MG63 (cell line): ENCODE measurements at regions not wholly inside any gene's neighbourhood (a gene's known extent, or its start where the extent isn't known, plus 50 kb on each side); places are given as distances from the start of the nearest gene placed in this dataset.
A peak's percentile ranks its signal among the peaks of the same experiment; 100 is the strongest.
"Not testable (repeated sequence)": the region's sequence is repeated elsewhere in the genome, so short reads cannot be mapped to it uniquely, and the experiment has no call there.

Experiments
- DNase-seq: peaks from one replicate; pipeline ENCODE4 v3.0.0-alpha.2; 2020
- H3K27me3 ChIP-seq: fragments of 250-450 bp; sonication (Bioruptor Pico); 2 replicates; pipeline ENCODE4 v1.5.1; 2020; ENCODE audit warnings: mild to moderate bottlenecking, moderate library complexity
- H3K36me3 ChIP-seq: fragments of 250-450 bp; sonication (Bioruptor Pico); 2 replicates; pipeline ENCODE4 v1.5.1; 2020; ENCODE audit warnings: mild to moderate bottlenecking, moderate library complexity
- H3K4me3 ChIP-seq: fragments of 250-450 bp; sonication (Bioruptor Pico); 2 replicates; pipeline ENCODE4 v1.5.1; 2020; ENCODE audit warnings: mild to moderate bottlenecking, moderate library complexity
- H3K9me3 ChIP-seq: fragments of 250-450 bp; sonication (Bioruptor Pico); 2 replicates; pipeline ENCODE4 v1.5.1; 2020; ENCODE audit warnings: mild to moderate bottlenecking, moderate library complexity

DNA sequence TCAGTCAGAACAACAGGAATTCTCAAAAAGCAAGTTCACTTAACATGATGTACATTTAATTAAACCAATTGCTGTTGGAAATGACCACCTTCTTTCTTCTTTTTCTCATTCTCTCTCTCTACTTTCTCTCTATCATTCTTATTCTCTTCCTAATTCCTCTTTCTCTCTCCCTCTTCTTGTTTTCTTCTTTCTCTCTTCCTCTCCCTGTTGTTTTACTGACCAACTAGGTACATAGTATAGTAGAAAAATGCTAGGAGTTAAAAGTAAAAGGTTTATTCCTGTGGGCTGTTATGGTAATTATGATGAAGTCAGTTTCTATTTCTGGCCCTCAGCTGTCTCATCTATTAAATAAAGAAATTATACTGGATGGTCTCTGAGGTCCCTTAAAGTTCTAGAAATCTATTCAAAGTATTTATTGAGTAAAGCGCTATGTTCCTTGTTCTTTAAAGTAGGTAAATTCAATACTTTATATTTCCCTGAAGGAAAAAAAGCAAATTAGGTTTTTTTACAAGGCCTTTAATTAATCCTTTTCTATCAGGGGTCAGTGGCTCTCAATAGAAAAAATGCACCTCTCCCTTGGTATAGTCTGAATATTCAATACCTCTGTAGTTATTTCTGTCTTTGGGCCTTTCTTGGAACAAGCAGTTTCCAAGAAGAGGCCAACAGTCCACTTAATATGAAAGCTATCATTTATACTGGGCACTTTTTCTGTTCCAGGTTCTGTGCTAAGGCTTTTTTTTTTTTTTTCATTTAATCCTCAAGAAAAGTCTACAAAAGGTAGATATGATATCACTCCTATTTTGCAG is 102.3 kb upstream of the SLC30A5 start:
- Histone ChIP-seq H3K36me3 (no peaks in the 10 kb centered on the region), H3K9me3 (no peaks in the 10 kb centered on the region), H3K27me3 (no peaks in the 10 kb centered on the region), H3K4me3 (no peak overlapping the region)
- DNase-seq = no peak

DNA sequence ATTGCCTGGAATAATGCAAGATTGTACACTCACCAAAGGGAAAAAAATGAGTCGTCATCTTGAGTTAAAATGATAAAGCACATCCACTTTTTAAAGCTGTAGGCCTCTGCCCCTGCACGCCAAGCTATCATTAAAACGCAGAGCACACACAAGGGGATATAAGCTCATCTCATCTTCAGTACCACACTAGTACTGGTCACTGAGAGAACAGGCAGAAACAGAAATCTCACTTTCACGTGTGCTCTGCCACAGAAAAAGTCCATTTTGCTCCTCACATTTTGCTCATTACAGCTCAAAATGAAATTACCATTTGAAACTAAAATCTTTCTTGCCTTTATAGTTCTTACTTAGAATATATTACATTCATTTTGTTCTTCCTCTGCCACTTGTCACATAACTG is 99.2 kb upstream of the SLC30A5 start:
- H3K4me3 ChIP-seq = no peak overlapping the region
- H3K36me3 ChIP-seq = no peaks in the 10 kb centered on the region
- no peaks in the 10 kb centered on the region for H3K9me3 ChIP-seq
- no peak for DNase-seq
- H3K27me3 ChIP-seq = no peaks in the 10 kb centered on the region

DNA sequence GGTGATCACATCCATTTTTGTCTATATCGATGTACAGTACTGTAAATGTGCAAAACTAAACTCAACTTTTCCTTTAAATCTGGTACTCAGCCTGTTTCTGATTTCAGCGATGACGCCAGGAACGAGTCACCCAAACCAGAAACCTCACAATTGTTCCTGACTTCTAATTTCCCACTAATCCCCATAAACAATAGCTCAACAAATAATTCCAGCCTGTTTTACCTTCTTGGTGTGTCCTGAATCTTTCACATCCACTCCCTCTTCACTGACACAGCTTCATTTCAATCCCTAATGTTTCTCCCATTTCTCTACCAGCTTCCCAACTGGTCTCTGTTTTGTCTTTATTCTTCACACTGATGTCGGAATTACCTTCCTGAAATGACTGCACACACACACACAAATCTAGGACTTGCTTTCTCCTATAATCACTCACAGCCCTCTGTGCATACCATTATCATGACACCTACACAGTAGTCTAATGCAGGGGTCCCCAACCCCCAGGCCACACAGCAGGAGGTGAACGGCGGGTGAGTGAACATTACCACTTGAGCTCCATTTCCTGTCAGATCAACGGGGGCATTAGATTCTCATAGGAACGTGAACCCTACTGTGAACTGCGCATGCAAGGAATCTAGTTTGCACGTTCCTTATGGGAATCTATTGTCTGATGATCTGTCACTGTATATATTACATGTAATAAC is 97.8 kb upstream of the SLC30A5 start:
- Histone ChIP-seq H3K27me3 (no peaks in the 10 kb centered on the region), H3K9me3 (no peaks in the 10 kb centered on the region), H3K36me3 (no peaks in the 10 kb centered on the region), H3K4me3 (no peak overlapping the region)
- DNase-seq = no peak

DNA sequence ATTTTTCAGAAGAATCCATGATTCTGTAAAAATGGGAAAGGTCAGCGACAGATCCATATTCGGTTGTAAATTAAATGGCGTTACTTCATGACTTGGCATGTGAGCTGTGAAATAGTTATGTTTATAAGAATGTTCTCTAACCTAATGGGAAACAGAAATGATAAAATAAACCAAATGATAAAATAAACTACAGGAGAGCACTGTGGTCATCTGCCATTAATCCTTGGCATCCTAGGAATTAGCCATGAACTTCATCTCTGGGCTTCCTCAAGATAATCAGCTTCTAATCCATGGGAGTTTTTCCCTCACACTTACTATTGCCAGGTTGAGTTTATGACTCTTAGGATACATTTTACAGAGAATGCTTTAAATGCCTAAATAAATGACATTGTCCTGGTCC is 94.6 kb upstream of the SLC30A5 start:
- H3K27me3 ChIP-seq = no peaks in the 10 kb centered on the region
- no peaks in the 10 kb centered on the region for H3K36me3 ChIP-seq
- no peak for DNase-seq
- H3K9me3 ChIP-seq = no peaks in the 10 kb centered on the region; the same call in 1 of the 2 replicates
- no peak overlapping the region for H3K4me3 ChIP-seq

DNA sequence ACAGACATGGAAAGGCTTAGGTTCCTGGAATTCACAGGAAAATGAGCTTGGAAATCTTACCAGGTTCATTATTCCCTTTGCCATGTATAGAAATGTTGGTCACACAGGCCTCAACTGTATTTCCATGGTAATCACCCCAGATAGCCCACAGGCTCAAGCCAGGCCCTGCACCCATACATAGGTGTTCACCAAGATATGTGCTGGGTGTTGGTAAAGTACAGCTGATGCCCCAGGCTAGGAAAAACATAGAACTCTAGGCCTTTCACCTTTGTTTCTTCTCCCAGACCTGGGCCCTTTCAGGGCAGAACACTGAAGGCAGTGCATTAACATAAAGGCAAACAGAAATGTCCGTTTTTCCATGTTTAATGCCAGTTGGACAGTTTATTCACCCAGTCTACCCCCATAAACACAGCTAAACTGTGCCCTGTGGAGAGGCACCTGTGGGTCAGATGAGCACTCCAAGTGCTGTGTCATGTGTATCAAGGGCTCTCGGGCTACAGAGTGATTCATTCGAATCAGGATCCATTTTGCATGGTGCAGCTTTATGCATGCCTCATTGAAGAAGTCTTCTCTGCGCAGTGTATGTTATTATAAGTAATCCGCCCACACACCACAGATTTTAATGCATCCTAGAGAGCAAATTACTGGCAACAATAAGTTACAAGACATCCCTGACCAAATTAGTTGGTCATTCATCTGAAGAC is 93.4 kb upstream of the SLC30A5 start:
- no peaks in the 10 kb centered on the region; the same call in 1 of the 2 replicates for H3K9me3 ChIP-seq
- H3K36me3 ChIP-seq = no peaks in the 10 kb centered on the region
- H3K4me3 ChIP-seq = no peak overlapping the region
- no peak for DNase-seq
- H3K27me3 ChIP-seq = no peaks in the 10 kb centered on the region

DNA sequence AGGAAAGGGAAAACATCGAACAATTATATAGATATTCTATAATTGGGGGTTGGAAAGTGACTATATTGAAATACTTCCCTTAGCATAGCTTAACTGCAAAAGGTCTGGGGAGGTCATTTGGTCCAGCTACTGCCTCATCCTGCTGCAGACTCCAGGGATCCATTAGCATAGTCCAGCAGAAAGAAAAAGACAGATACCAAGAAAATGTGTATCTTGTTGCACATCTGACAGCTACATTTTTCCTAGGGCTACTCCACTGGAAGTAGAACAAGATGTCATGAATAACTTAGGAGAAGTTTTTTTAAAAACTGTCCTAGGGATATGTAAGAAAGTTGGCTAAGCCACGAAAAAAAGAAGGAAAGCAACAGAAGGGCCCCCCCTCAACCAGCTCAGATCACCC is 92.9 kb upstream of the SLC30A5 start:
- Histone ChIP-seq H3K4me3 (no peak overlapping the region), H3K27me3 (no peaks in the 10 kb centered on the region), H3K9me3 (no peaks in the 10 kb centered on the region; the same call in 1 of the 2 replicates), H3K36me3 (no peaks in the 10 kb centered on the region)
- no peak for DNase-seq

DNA sequence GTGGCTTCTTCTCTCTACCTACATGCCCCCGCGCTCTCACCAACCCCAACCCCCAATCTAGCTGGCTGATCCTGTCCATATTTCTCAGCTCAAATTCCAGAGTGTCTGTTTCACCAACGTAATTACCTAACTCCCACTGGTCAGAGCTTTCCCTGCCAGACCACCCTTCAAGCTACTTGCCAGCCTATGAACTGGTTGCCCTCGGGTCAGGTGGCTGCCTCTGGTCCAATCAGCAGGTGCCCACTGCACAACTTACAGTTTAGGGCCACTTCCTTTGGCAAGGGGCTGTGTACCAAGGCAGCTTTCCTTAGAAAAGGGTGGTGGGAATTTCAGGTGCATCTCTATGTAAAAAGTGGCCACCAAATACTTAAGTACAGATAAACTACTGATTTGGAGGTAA is 92.2 kb upstream of the SLC30A5 start:
- no peaks in the 10 kb centered on the region for H3K27me3 ChIP-seq
- no peaks in the 10 kb centered on the region; the same call in 1 of the 2 replicates for H3K9me3 ChIP-seq
- H3K36me3 ChIP-seq = no peaks in the 10 kb centered on the region
- DNase-seq = no peak
- no peak overlapping the region for H3K4me3 ChIP-seq

DNA sequence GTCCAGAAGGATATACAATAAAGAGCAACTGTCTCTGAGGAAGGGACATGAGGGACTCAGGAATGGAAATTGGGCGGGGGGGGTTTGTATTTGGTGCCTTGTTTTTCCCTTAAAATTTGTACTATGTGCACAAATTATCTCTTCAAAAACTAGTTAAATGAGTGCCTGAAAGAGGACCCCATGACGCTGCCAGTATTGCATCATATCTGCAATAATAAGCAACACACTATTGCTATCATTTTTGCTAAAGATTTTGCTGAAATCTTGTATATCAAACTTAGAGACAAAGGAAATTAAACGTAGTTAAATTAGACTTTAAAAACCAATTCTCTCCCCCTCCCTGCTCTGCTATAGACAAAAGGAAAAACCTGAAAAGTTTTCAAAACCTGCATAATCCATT is 89.7 kb upstream of the SLC30A5 start:
- no peak overlapping the region for H3K4me3 ChIP-seq
- no peaks in the 10 kb centered on the region; the same call in 1 of the 2 replicates for H3K9me3 ChIP-seq
- DNase-seq = no peak
- no peaks in the 10 kb centered on the region for H3K36me3 ChIP-seq
- no peaks in the 10 kb centered on the region for H3K27me3 ChIP-seq

DNA sequence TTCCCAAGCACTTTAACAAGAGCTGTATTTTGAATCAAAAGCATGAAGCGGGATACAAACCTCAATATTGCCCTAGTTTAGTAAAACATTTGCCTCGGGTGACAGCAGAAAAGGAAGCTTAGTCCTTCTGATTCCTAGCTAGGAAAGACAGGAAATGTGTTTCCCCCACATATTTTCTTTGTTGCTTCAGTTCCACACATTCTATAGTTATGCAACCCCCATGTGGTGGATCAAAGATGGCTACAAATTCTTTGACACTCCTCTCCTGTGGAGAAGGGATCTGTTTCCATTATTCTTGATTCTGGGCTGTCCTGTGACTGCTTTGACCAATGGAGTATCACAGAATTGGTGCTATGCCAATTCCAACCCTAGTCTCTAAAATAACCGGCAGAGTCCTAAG is 89.1 kb upstream of the SLC30A5 start:
- H3K9me3 ChIP-seq = no peaks in the 10 kb centered on the region; the same call in 1 of the 2 replicates
- no peaks in the 10 kb centered on the region for H3K36me3 ChIP-seq
- no peak for DNase-seq
- H3K4me3 ChIP-seq = no peak overlapping the region
- H3K27me3 ChIP-seq = no peaks in the 10 kb centered on the region

DNA sequence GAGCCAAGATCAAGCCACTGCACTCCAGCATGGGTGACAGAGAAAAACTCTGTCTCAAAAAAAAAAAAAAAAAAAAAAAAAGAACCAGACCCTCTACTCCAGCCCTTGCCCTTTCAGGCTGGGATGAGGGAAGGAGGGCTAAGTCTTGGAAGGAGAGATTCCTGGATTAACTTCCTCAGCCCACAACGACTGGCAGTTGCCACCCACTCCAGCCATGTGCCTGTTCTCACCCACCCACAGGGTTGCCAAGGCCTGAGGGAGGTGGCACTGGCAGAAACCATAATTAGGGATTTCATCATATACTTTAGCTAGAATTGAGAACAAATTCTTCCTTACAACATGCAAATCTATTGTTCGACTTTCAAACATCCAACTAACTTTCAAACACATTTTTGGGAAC is 87.8 kb upstream of the SLC30A5 start:
- DNase-seq = no peak
- H3K27me3 ChIP-seq = no peaks in the 10 kb centered on the region
- H3K36me3 ChIP-seq = no peaks in the 10 kb centered on the region
- no peak overlapping the region for H3K4me3 ChIP-seq
- no peaks in the 10 kb centered on the region; the same call in 1 of the 2 replicates for H3K9me3 ChIP-seq

DNA sequence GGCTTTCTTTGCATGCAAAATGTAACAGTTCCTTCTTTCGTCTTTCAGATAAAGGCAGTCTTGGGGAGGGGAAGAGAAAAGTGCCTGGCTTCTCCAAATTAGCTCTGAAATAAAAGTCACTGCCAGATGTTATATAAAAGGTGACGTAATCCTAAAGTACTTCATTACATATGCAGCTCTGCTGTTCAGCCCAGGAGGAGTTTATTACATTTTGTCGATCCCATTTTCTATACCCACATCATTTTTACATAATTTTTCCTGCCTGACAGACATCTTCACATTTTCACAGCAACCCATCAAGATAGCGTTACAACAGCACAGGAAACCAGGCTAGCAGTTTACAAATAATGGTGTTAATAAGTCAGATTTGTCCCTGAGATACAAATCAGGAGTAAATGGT is 86.7 kb upstream of the SLC30A5 start:
- no peaks in the 10 kb centered on the region; the same call in 1 of the 2 replicates for H3K9me3 ChIP-seq
- no peak for DNase-seq
- no peaks in the 10 kb centered on the region for H3K27me3 ChIP-seq
- H3K36me3 ChIP-seq = no peaks in the 10 kb centered on the region
- no peak overlapping the region for H3K4me3 ChIP-seq

DNA sequence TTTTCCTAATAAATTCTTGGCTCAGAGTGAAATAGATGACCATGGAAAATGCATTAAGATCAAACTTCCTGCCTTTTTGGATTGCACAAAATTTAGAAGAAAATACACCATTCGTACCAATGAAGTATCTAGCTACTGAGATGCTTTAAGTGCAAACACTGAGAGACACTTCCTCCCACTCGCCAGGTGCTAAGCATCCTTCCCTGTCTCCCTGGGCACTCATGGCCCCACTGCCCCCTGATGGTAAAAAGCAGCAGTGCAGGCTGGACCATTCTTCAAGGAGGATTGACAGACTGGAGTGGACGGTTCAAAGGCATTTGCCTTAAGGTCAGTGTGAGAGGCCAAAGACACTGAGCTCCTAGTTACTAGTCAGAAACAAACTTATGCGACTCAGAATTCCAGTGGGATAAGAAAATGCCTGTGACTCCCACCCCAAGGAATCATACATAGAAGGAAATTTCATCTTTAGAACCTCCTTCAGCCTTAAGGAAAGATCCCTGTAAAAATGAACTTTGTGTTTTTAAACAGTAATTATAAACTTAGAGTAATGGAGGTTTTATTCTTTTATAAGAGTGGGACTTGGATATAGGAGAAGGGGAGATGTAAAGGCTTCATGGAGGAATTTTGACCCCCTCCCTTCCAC is 86.0 kb upstream of the SLC30A5 start:
- H3K4me3 ChIP-seq = no peak overlapping the region
- no peaks in the 10 kb centered on the region for H3K36me3 ChIP-seq
- DNase-seq = peak; percentile 23
- no peaks in the 10 kb centered on the region for H3K27me3 ChIP-seq
- H3K9me3 ChIP-seq = no peaks in the 10 kb centered on the region; the same call in 1 of the 2 replicates

DNA sequence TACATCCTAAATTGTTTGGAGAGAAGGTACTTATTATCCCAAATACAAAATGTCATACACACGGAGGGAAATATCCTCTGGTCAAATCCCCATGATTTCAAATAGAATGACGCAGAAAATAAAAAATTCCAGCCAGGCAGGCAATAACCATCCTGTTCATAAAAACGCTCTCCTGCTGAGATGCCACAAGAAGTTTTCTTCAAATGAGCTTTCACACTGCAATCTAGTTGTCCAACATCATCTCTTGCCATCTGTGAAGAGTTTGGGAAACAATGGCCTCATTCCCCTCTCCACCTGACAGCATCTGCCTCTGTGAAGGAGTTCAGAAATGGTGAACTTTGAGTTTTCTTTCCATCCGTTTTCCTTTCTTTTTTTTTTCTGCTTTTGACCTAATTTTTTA is 83.3 kb upstream of the SLC30A5 start:
- no peak overlapping the region for H3K4me3 ChIP-seq
- no peaks in the 10 kb centered on the region for H3K36me3 ChIP-seq
- H3K27me3 ChIP-seq = no peaks in the 10 kb centered on the region
- no peaks in the 10 kb centered on the region for H3K9me3 ChIP-seq
- no peak for DNase-seq

DNA sequence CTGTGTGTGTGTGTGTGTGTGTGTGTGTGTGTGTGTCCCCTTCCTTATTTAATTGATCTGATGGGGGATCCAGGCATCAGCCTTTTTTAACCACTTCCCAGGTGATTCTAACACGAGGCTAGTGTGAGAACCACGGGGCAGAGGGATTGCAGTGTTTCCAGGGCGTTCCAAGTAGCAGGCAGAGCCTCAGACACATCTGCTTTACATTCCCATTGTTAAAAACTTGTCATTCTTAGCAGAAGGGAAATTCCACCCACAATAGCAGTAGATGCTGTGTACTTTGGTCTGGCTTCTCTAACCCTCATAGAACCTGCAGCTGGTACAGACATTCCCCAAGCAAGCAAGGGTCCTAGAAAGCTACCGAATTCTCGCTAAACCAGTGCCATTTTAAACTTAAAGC is 81.9 kb upstream of the SLC30A5 start:
- Histone ChIP-seq H3K27me3 (no peaks in the 10 kb centered on the region), H3K36me3 (no peaks in the 10 kb centered on the region), H3K4me3 (no peak overlapping the region), H3K9me3 (no peaks in the 10 kb centered on the region)
- DNase-seq = no peak

DNA sequence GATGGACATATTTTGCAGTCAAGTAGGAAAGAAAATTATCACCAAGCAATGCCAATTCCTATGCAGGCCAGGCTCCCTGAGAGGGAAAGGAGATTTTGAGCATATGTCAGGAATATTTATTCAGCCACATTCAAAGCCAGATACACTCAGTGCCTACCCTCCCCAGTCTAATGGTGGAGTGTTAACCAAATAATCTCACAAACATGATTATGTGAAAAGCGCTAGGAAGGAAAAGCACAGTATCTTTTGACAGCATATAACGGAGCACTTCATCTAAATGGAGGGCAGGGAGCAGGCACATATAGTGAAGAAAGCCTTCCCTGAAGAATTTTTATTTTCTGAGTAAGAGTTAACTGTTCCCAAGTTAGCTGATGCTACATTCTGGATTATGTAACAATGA is 80.3 kb upstream of the SLC30A5 start:
- no peaks in the 10 kb centered on the region for H3K9me3 ChIP-seq
- no peaks in the 10 kb centered on the region; the same call in 1 of the 2 replicates for H3K27me3 ChIP-seq
- no peak for DNase-seq
- H3K4me3 ChIP-seq = no peak overlapping the region
- H3K36me3 ChIP-seq = no peaks in the 10 kb centered on the region

DNA sequence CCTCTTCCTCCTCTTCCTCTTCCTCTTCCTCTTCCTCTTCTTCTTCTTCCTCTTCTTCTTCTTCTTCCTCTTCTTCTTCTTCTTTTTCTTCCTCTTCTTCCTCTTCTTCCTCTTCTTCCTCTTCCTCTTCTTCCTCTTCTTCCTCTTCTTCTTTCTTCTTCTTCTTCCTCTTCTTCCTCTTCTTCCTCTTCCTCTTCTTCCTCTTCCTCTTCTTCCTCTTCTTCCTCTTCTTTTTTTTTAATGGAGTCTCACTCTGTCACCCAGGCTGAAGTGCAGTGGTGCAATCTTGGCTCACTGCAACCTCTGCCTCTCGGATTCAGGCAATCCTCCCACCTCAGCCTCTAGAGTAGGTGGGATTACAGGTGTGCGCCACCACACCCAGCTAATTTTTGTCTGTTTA is 79.8 kb upstream of the SLC30A5 start:
- H3K36me3 ChIP-seq, H3K4me3 ChIP-seq, H3K27me3 ChIP-seq, H3K9me3 ChIP-seq, DNase-seq: not testable (repeated sequence)
